ENCODE measurements at regions not wholly inside any gene's neighbourhood (a gene's known extent, or its start where the extent isn't known, plus 50 kb on each side); places are given as distances from the start of the nearest gene placed in this dataset.

DNA sequence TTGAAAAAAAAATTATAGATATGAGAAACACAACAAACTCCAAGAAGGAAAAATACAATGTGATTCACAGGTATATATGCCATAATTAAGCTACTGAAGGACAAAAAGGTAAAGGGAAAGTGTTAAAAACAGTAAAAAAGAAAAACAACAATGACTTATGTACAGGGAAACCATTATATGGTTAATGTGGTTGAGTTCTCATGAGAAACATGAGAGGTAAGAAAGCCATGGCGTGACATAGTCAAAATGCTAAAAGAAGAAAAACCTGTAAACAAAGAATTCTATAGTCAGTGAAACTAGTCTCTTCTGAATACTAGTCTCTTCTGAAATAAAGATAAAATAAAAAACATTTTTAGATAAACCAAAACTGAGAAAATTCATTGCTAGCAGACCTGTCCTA is 109.1 kb downstream of the NEDD1 start:
- TF ChIP-seq ZNF155 (tag by site-specific recombination; IDR thresholded peaks at IDR 0.05) = no peak
- no peak for TF ChIP-seq KLF9 (tag by site-specific recombination; IDR thresholded peaks at IDR 0.05; ENCODE audit: low read depth)
- TF ChIP-seq KLF16 (tag by site-specific recombination; IDR thresholded peaks at IDR 0.05) = no peak
- TF ChIP-seq SETDB1 (IDR thresholded peaks at IDR 0.05; ENCODE audit: insufficient read length, low read length) = no peak
- TF ChIP-seq ZNF658 (tag by site-specific recombination; IDR thresholded peaks at IDR 0.05) = no peak
- TF ChIP-seq, protein P1, sequence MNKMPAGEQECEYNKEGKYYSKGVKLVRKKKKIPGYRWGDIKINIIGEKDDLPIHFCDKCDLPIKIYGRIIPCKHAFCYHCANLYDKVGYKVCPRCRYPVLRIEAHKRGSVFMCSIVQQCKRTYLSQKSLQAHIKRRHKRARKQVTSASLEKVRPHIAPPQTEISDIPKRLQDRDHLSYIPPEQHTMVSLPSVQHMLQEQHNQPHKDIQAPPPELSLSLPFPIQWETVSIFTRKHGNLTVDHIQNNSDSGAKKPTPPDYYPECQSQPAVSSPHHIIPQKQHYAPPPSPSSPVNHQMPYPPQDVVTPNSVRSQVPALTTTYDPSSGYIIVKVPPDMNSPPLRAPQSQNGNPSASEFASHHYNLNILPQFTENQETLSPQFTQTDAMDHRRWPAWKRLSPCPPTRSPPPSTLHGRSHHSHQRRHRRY (tag by site-specific recombination; IDR thresholded peaks at IDR 0.05) = no peak
